ENCODE measurements at regions not wholly inside any gene's neighbourhood (a gene's known extent, or its start where the extent isn't known, plus 50 kb on each side); places are given as distances from the start of the nearest gene placed in this dataset.

DNA sequence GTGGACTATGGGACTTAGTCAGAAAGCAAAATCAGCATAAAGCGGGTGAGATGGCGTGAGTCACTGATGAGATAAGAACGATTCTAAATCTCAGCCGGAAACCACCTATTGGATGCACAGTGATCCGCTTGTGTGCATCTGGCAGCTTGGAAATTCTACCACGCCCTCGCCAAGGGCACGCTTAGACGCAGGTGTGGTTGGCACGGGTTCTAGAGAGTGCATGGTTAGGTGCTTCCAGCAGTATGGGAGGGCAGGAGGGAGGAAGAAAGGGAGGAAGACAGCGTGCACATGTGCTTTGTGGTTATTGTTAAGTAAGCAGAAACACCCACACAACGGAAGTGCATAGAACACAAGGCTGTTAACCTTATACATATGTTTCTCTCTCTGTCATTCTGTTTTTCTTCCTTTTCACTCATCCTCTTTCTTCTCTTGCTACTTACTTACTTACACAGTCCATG lies 374.0 kb upstream of the ASIC2 start:
- no peak overlapping the region for H3K4me3 ChIP-seq (ENCODE audit: low read length)
- WGBS: 84% methylated on average over 12 of the region's 12 CpGs
- H3K36me3 ChIP-seq (ENCODE audit: insufficient read depth, low read length): no peaks in the 10 kb centered on the region
- no peaks in the 10 kb centered on the region for H3K4me1 ChIP-seq (ENCODE audit: insufficient read depth, low read length)
- H3K27ac ChIP-seq (ENCODE audit: low read depth, low read length): no peak overlapping the region
- H3K9ac ChIP-seq (ENCODE audit: low read depth, low read length): no peak overlapping the region
- no peaks in the 10 kb centered on the region for H3K27me3 ChIP-seq (ENCODE audit: insufficient read depth, low read length)
- H3K9me3 ChIP-seq (ENCODE audit: insufficient read depth, low read depth, low read length): no peaks in the 10 kb centered on the region

GRCh38 chr17:33667671-33668070 lies 374.6 kb upstream of the ASIC2 start:
- Histone ChIP-seq H3K27ac (ENCODE audit: low read depth, low read length) (no peak overlapping the region), H3K4me1 (ENCODE audit: insufficient read depth, low read length) (no peaks in the 10 kb centered on the region), H3K4me3 (ENCODE audit: low read length) (no peak overlapping the region), H3K9me3 (ENCODE audit: insufficient read depth, low read depth, low read length) (no peaks in the 10 kb centered on the region), H3K27me3 (ENCODE audit: insufficient read depth, low read length) (no peaks in the 10 kb centered on the region), H3K9ac (ENCODE audit: low read depth, low read length) (no peak overlapping the region), H3K36me3 (ENCODE audit: insufficient read depth, low read length) (no peaks in the 10 kb centered on the region)
- WGBS: 96% methylated on average over 2 of the region's 4 CpGs

GRCh38 chr17:33668516-33668915 lies 375.4 kb upstream of the ASIC2 start:
- 94% methylated on average over 3 of the region's 3 CpGs for WGBS
- no peaks in the 10 kb centered on the region for H3K27me3 ChIP-seq (ENCODE audit: insufficient read depth, low read length)
- no peak overlapping the region for H3K27ac ChIP-seq (ENCODE audit: low read depth, low read length)
- H3K36me3 ChIP-seq (ENCODE audit: insufficient read depth, low read length): no peaks in the 10 kb centered on the region
- H3K9me3 ChIP-seq (ENCODE audit: insufficient read depth, low read depth, low read length): no peaks in the 10 kb centered on the region
- H3K9ac ChIP-seq (ENCODE audit: low read depth, low read length): no peak overlapping the region
- H3K4me1 ChIP-seq (ENCODE audit: insufficient read depth, low read length): no peaks in the 10 kb centered on the region
- no peak overlapping the region for H3K4me3 ChIP-seq (ENCODE audit: low read length)

DNA sequence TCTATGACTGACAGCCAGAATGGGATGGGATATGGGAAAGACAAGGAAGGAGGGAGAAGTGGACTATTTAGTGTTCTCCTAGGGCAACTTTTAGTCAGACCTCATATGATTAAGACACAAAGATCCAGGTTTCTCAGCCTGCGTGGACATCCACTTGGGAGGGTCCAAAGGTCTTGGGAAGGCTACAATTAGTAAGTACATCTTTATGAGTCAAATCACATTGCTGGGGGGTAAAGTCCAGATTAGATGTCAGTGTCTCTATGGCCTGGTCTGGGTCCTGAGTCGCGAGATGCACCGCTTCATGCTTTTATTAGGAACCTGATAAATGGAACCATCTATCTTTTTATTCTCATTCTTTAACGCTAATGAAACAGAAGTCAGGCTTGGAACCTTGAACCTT lies 378.4 kb upstream of the ASIC2 start:
- H3K27me3 ChIP-seq (ENCODE audit: insufficient read depth, low read length): no peaks in the 10 kb centered on the region
- H3K36me3 ChIP-seq (ENCODE audit: insufficient read depth, low read length): no peaks in the 10 kb centered on the region
- H3K9me3 ChIP-seq (ENCODE audit: insufficient read depth, low read depth, low read length): no peaks in the 10 kb centered on the region
- no peak overlapping the region for H3K27ac ChIP-seq (ENCODE audit: low read depth, low read length)
- 95% methylated on average over 5 of the region's 5 CpGs for WGBS
- no peak overlapping the region for H3K9ac ChIP-seq (ENCODE audit: low read depth, low read length)
- no peaks in the 10 kb centered on the region for H3K4me1 ChIP-seq (ENCODE audit: insufficient read depth, low read length)
- H3K4me3 ChIP-seq (ENCODE audit: low read length): no peak overlapping the region

DNA sequence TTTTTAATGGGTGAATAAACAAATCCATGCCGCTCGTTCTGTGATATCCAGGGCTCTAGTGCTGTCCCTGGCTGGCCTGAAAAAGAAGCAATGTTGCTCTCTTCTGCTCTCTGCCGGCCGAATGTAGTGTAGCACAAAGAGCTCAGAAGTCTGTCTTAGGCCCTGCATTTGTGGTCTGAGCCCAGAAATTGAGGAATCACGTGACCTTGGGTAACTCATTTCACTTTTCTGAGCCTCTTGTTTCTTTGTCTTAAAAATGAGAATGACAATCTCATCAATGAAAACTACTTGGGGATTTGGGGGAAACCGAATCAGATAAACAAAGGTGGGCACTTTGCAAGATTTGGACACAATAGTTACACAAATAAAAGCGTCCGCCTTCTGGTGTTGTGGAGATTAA lies 381.6 kb upstream of the ASIC2 start:
- Histone ChIP-seq H3K27me3 (ENCODE audit: insufficient read depth, low read length) (no peaks in the 10 kb centered on the region), H3K4me3 (ENCODE audit: low read length) (no peak overlapping the region), H3K4me1 (ENCODE audit: insufficient read depth, low read length) (no peaks in the 10 kb centered on the region), H3K9me3 (ENCODE audit: insufficient read depth, low read depth, low read length) (no peaks in the 10 kb centered on the region), H3K9ac (ENCODE audit: low read depth, low read length) (no peak overlapping the region), H3K27ac (ENCODE audit: low read depth, low read length) (no peak overlapping the region), H3K36me3 (ENCODE audit: insufficient read depth, low read length) (no peaks in the 10 kb centered on the region)
- 63% methylated on average over 8 of the region's 8 CpGs for WGBS

- Histone ChIP-seq H3K27ac (ENCODE audit: low read depth, low read length) (no peak overlapping the region), H3K4me1 (ENCODE audit: insufficient read depth, low read length) (no peaks in the 10 kb centered on the region), H3K9me3 (ENCODE audit: insufficient read depth, low read depth, low read length) (no peaks in the 10 kb centered on the region), H3K9ac (ENCODE audit: low read depth, low read length) (no peak overlapping the region), H3K4me3 (ENCODE audit: low read length) (no peak overlapping the region), H3K27me3 (ENCODE audit: insufficient read depth, low read length) (no peaks in the 10 kb centered on the region), H3K36me3 (ENCODE audit: insufficient read depth, low read length) (no peaks in the 10 kb centered on the region)
- WGBS: 85% methylated on average over 2 of the region's 3 CpGs
Measured at GRCh38 chr17:33676444-33676843, 383.3 kb upstream of the ASIC2 start.

GRCh38 chr17:33679595-33679994 lies 386.5 kb upstream of the ASIC2 start:
- Histone ChIP-seq H3K9me3 (ENCODE audit: insufficient read depth, low read depth, low read length) (no peaks in the 10 kb centered on the region), H3K27ac (ENCODE audit: low read depth, low read length) (no peak overlapping the region), H3K4me1 (ENCODE audit: insufficient read depth, low read length) (no peaks in the 10 kb centered on the region), H3K9ac (ENCODE audit: low read depth, low read length) (no peak overlapping the region), H3K4me3 (ENCODE audit: low read length) (no peak overlapping the region), H3K36me3 (ENCODE audit: insufficient read depth, low read length) (no peaks in the 10 kb centered on the region), H3K27me3 (ENCODE audit: insufficient read depth, low read length) (no peaks in the 10 kb centered on the region)
- 91% methylated on average over 6 of the region's 6 CpGs for WGBS

- Histone ChIP-seq H3K27me3 (ENCODE audit: insufficient read depth, low read length) (no peaks in the 10 kb centered on the region), H3K4me1 (ENCODE audit: insufficient read depth, low read length) (no peaks in the 10 kb centered on the region), H3K9ac (ENCODE audit: low read depth, low read length) (no peak overlapping the region), H3K27ac (ENCODE audit: low read depth, low read length) (no peak overlapping the region), H3K9me3 (ENCODE audit: insufficient read depth, low read depth, low read length) (no peaks in the 10 kb centered on the region), H3K4me3 (ENCODE audit: low read length) (no peak overlapping the region), H3K36me3 (ENCODE audit: insufficient read depth, low read length) (no peaks in the 10 kb centered on the region)
- 88% methylated on average over 3 of the region's 4 CpGs for WGBS
Measured at GRCh38 chr17:33680472-33680871, 387.4 kb upstream of the ASIC2 start.

DNA sequence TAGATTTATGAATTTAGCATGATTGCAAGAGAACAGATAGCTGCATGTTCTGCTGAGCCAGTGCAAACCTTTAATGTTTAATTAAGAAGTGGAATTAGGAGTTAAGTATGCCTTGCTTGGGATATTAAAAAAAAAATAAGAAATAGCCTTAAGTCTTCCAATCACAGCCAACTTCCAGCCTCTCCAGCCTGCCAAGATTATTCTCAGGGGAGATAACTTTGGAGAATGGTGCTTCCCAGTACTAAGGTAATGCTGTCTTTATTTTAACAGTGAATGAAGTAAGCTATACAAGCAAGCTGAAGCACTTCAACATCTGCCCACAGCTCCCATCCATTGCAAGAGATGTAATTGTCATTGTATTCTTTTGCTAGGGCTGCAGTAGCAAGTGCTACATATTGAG lies 389.5 kb upstream of the ASIC2 start:
- H3K9me3 ChIP-seq (ENCODE audit: insufficient read depth, low read depth, low read length): no peaks in the 10 kb centered on the region
- H3K4me3 ChIP-seq (ENCODE audit: low read length): no peak overlapping the region
- no peaks in the 10 kb centered on the region for H3K4me1 ChIP-seq (ENCODE audit: insufficient read depth, low read length)
- H3K9ac ChIP-seq (ENCODE audit: low read depth, low read length): no peak overlapping the region
- H3K27ac ChIP-seq (ENCODE audit: low read depth, low read length): no peak overlapping the region
- H3K36me3 ChIP-seq (ENCODE audit: insufficient read depth, low read length): no peaks in the 10 kb centered on the region
- H3K27me3 ChIP-seq (ENCODE audit: insufficient read depth, low read length): no peaks in the 10 kb centered on the region

DNA sequence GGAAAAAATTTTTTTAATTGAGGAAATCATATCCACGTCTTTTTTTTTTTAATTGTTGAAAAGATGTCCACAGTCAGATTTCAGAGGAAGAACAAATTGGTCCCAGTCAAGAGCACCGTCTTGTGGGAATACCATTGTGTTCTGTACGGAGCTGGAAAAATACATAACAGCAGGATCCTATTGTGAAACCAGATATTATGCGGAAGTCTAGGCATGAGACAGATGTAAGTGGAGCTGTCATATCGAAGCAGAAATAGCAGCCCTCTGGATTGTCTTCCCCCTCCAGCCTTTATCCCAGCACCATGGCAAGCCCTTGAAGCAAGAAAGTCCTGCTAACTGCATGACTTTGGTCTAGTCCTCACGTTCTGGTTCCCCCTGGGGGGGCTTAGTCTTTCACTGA lies 391.6 kb upstream of the ASIC2 start:
- Histone ChIP-seq H3K4me1 (ENCODE audit: insufficient read depth, low read length) (no peaks in the 10 kb centered on the region), H3K9me3 (ENCODE audit: insufficient read depth, low read depth, low read length) (0 out of 2 replicates have a peak, but pooled peaks cover 2% of the 10 kb centered on the region), H3K27ac (ENCODE audit: low read depth, low read length) (no peak overlapping the region), H3K4me3 (ENCODE audit: low read length) (no peak overlapping the region), H3K9ac (ENCODE audit: low read depth, low read length) (no peak overlapping the region), H3K27me3 (ENCODE audit: insufficient read depth, low read length) (no peaks in the 10 kb centered on the region), H3K36me3 (ENCODE audit: insufficient read depth, low read length) (no peaks in the 10 kb centered on the region)
- WGBS: 88% methylated on average over 6 of the region's 6 CpGs

DNA sequence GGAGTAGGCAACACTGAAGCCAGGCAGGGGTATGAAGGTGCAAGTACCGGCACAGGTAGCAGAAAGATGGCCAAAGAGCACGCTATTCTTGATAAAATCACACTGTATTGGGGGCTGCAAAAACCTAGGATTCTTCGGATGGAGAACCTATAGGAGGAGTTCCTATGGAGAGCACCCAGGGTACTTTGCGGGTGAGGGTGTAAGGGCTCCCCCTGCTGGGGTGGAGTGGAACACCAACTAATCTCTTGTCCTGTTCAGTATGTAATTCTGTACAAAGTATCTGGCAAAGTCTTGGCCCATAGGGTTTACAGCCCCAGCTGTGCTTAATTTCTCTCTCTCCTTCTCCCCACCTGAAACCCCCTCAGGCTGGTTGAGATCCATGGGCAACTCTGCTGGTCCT lies 393.1 kb upstream of the ASIC2 start:
- 0 out of 2 replicates have a peak, but pooled peaks cover 2% of the 10 kb centered on the region for H3K9me3 ChIP-seq (ENCODE audit: insufficient read depth, low read depth, low read length)
- no peaks in the 10 kb centered on the region for H3K27me3 ChIP-seq (ENCODE audit: insufficient read depth, low read length)
- 88% methylated on average over 4 of the region's 4 CpGs for WGBS
- H3K4me3 ChIP-seq (ENCODE audit: low read length): no peak overlapping the region
- H3K9ac ChIP-seq (ENCODE audit: low read depth, low read length): no peak overlapping the region
- H3K27ac ChIP-seq (ENCODE audit: low read depth, low read length): no peak overlapping the region
- no peaks in the 10 kb centered on the region for H3K4me1 ChIP-seq (ENCODE audit: insufficient read depth, low read length)
- no peaks in the 10 kb centered on the region for H3K36me3 ChIP-seq (ENCODE audit: insufficient read depth, low read length)

- 88% methylated on average over 3 of the region's 3 CpGs for WGBS
- no peak overlapping the region for H3K9ac ChIP-seq (ENCODE audit: low read depth, low read length)
- no peak overlapping the region for H3K4me3 ChIP-seq (ENCODE audit: low read length)
- no peak overlapping the region for H3K27ac ChIP-seq (ENCODE audit: low read depth, low read length)
- no peaks in the 10 kb centered on the region for H3K27me3 ChIP-seq (ENCODE audit: insufficient read depth, low read length)
- H3K36me3 ChIP-seq (ENCODE audit: insufficient read depth, low read length): no peaks in the 10 kb centered on the region
- 0 out of 2 replicates have a peak, but pooled peaks cover 2% of the 10 kb centered on the region for H3K9me3 ChIP-seq (ENCODE audit: insufficient read depth, low read depth, low read length)
- no peaks in the 10 kb centered on the region for H3K4me1 ChIP-seq (ENCODE audit: insufficient read depth, low read length)
Measured at GRCh38 chr17:33687831-33688230, 394.7 kb upstream of the ASIC2 start.
